Endothelial cell of umbilical vein (primary cell): ENCODE measurements at regions not wholly inside any gene's neighbourhood (a gene's known extent, or its start where the extent isn't known, plus 50 kb on each side); places are given as distances from the start of the nearest gene placed in this dataset.

Experiments
- BruUV-seq: library from RNA; stranded (reverse); fragments of 400-500 nt; replicated peaks from 2 replicates; lab custom pipeline; 2021; lab: Mats Ljungman, UMichigan
- CTCF ChIA-PET: fragments of 300-600, 350-600 bp; sonication (Branson Sonifier 250); formaldehyde crosslinking; loops from one replicate; lab custom pipeline; 2021; ENCODE audit warnings: antibody characterized with exemption, inconsistent platforms; lab: Charles Lee
- POLR2A ChIA-PET: fragments of 300-600, 350-600 bp; sonication (Branson Sonifier 250); formaldehyde crosslinking; loops from one replicate; lab custom pipeline; 2021; ENCODE audit warnings: antibody characterized with exemption, inconsistent platforms; lab: Charles Lee
- DNase-seq: peaks from one replicate; pipeline ENCODE4 v3.0.0-alpha.2; 2011; ENCODE audit warnings: low read depth, low spot score
- FAIRE-seq: peaks from 2 replicates; lab custom pipeline; 2011; peaks lifted over from hg19 to GRCh38; lab: Jason Lieb, UNC
- H2AFZ ChIP-seq: 2 replicates; pipeline ENCODE4 v1.6.0; 2012; ENCODE audit warnings: low read depth, low read length, control low read depth, inconsistent platforms
- H3K27ac ChIP-seq: 2 replicates; pipeline ENCODE4 v1.5.1; 2011; ENCODE audit warnings: low read depth, mild to moderate bottlenecking, control low read depth, low read length, moderate library complexity; ENCODE audit not compliant: insufficient read depth
- H3K27me3 ChIP-seq, 2 experiments: 2 replicates each; pipeline versions ENCODE4 v1.6.0 to v1.6.1; 2011; ENCODE audit warnings: low read length in 2 of 2, mixed read lengths in 1 of 2; ENCODE audit not compliant: control insufficient read depth in 2 of 2, insufficient read depth in 2 of 2
- H3K36me3 ChIP-seq, 2 experiments: 2 replicates in 1 of 2; 3 replicates in 1 of 2; pipeline ENCODE4 v1.5.1; 2011; ENCODE audit warnings: low read length in 2 of 2, mild to moderate bottlenecking in 1 of 2, moderate library complexity in 1 of 2; ENCODE audit not compliant: control insufficient read depth in 2 of 2, insufficient read depth in 2 of 2; ENCODE audit errors: extremely low read depth in 1 of 2
- H3K4me1 ChIP-seq: 3 replicates; pipeline ENCODE4 v1.5.1; 2011; ENCODE audit warnings: mild to moderate bottlenecking, low read length; ENCODE audit not compliant: control insufficient read depth, insufficient read depth; ENCODE audit errors: extremely low read depth
- H3K4me2 ChIP-seq: 2 replicates; pipeline ENCODE4 v1.6.1; 2011; ENCODE audit warnings: low read length, control low read depth, mixed read lengths; ENCODE audit not compliant: insufficient read depth
- H3K4me3 ChIP-seq, 3 experiments: fragments of 200-600 bp in 1 of 3; sonication (generic), shearing (Covaris generic) in 1 of 3; replicated peaks in 1 of 3; 2 replicates each; pipeline ENCODE4 v1.5.1; 2011 to 2016; ENCODE audit warnings: control low read depth in 3 of 3, low read length in 3 of 3, mild to moderate bottlenecking in 2 of 3, inconsistent platforms in 1 of 3, low read depth in 1 of 3, moderate library complexity in 1 of 3; ENCODE audit not compliant: insufficient read depth in 1 of 3
- H3K79me2 ChIP-seq: 2 replicates; pipeline ENCODE4 v1.6.0; 2012; ENCODE audit warnings: low read length, inconsistent platforms; ENCODE audit not compliant: control insufficient read depth, insufficient read depth
- H3K9ac ChIP-seq: replicated peaks from 2 replicates; pipeline ENCODE3; 2011; ENCODE audit warnings: low read length, control low read depth; ENCODE audit not compliant: insufficient read depth; ENCODE audit errors: extremely low read depth
- H3K9me1 ChIP-seq: replicated peaks from 3 replicates; pipeline ENCODE4 v1.6.0; 2011; ENCODE audit warnings: mild to moderate bottlenecking, low read length; ENCODE audit not compliant: control insufficient read depth, insufficient read depth; ENCODE audit errors: extremely low read depth
- H3K9me3 ChIP-seq: replicated peaks from 2 replicates; pipeline ENCODE4 v1.5.1; 2012; ENCODE audit warnings: low read length, inconsistent platforms; ENCODE audit not compliant: control insufficient read depth, insufficient read depth
- H4K20me1 ChIP-seq: replicated peaks from 2 replicates; pipeline ENCODE3; 2011; ENCODE audit warnings: mild to moderate bottlenecking, low read length; ENCODE audit not compliant: control insufficient read depth, insufficient read depth; ENCODE audit errors: extremely low read depth
- CTCF ChIP-seq, 2 donors: IDR thresholded peaks; 1 replicate in 1 of 2; 2 replicates in 1 of 2; pipeline ENCODE4 v1.5.1; 2011; ENCODE audit warnings: low read length in 2 of 2, mild to moderate bottlenecking in 2 of 2, moderate library complexity in 2 of 2, control low read depth in 1 of 2, inconsistent platforms in 1 of 2, low read depth in 1 of 2; ENCODE audit not compliant: insufficient read depth in 1 of 2; ENCODE audit errors: extremely low read depth in 1 of 2
- EZH2 ChIP-seq: IDR thresholded peaks from 2 replicates; pipeline ENCODE4 v1.6.1; 2012; ENCODE audit warnings: borderline replicate concordance, low read depth, mild to moderate bottlenecking, moderate library complexity, low read length, inconsistent platforms; ENCODE audit not compliant: severe bottlenecking
- FOS ChIP-seq: IDR thresholded peaks from 2 replicates; pipeline ENCODE4 v1.6.1; 2011; ENCODE audit warnings: mild to moderate bottlenecking, low read length, moderate library complexity, borderline replicate concordance; ENCODE audit not compliant: insufficient read depth
- GATA2 ChIP-seq: IDR thresholded peaks from 2 replicates; pipeline ENCODE4 v1.7.0; 2011; ENCODE audit warnings: low read depth, mild to moderate bottlenecking, moderate library complexity, mixed read lengths, low read length; ENCODE audit not compliant: insufficient read length, insufficient read depth
- JUN ChIP-seq: IDR thresholded peaks from 2 replicates; pipeline ENCODE4 v1.6.1; 2011; ENCODE audit warnings: borderline replicate concordance, low read depth; ENCODE audit not compliant: insufficient read length, insufficient read depth
- MAX ChIP-seq: IDR thresholded peaks from 2 replicates; pipeline ENCODE4 v1.6.1; 2011; ENCODE audit not compliant: insufficient read depth, insufficient read length
- MYC ChIP-seq: IDR thresholded peaks from one replicate; pipeline ENCODE4 v1.6.1; 2011; ENCODE audit warnings: mild to moderate bottlenecking, low read depth, low read length
- POLR2A ChIP-seq: IDR thresholded peaks from 2 replicates; pipeline ENCODE4 v1.6.1; 2012; ENCODE audit warnings: low read depth, mild to moderate bottlenecking, control low read depth, low read length
- POLR2AphosphoS5 ChIP-seq: IDR thresholded peaks from 2 replicates; pipeline ENCODE4 v1.6.1; 2012; ENCODE audit warnings: low read depth, mild to moderate bottlenecking, control low read depth, low read length, moderate library complexity; ENCODE audit not compliant: insufficient read depth
- dilution Hi-C: fragments of 300-500 bp; cut with MboI; formaldehyde crosslinking; loops from one replicate; pipeline ENCODE4 v1.15.0; 2019; ENCODE audit warnings: low sequenced_read_pairs; ENCODE audit not compliant: extremely low pct_ligation_motif_present
- intact Hi-C: fragments of 100-400 bp; cut with micrococcal nuclease; formaldehyde crosslinking; loops from one replicate; pipeline ENCODE4 v1.10.0; 2022

GRCh38 chr4:187179086-187180058 lies 455.7 kb upstream of the FAT1 start:
- ChIA-PET POLR2A (no interaction called here), CTCF (no interaction called here)
- no peaks in the 10 kb centered on the region for H3K27me3 ChIP-seq
- H3K4me2 ChIP-seq: no peak overlapping the region
- BruUV-seq: no TSS peak
- no peak overlapping the region for H3K27ac ChIP-seq
- no peaks in the 10 kb centered on the region for H3K79me2 ChIP-seq
- H3K4me3 ChIP-seq: no peak overlapping the region
- dilution Hi-C loops: no loop called here
- no peak overlapping the region for H3K9ac ChIP-seq
- FAIRE-seq: no peak
- no peaks in the 10 kb centered on the region for H3K9me3 ChIP-seq
- H3K9me1 ChIP-seq: no peaks in the 10 kb centered on the region
- no peak overlapping the region for H2AFZ ChIP-seq
- no peaks in the 10 kb centered on the region for H3K36me3 ChIP-seq
- intact Hi-C loops: no loop called here
- H4K20me1 ChIP-seq: no peaks in the 10 kb centered on the region
- TF ChIP-seq MAX (no peak), POLR2AphosphoS5 (no peak), EZH2 (no peak), JUN (no peak), FOS (no peak), CTCF (IDR thresholded peaks at IDR 0.05; ENCODE audit: extremely low read depth in 1 of 2, insufficient read depth in 1 of 2, low read depth in 1 of 2, low read length in 2 of 2) (no peak), MYC (no peak), POLR2A (no peak), GATA2 (no peak)
- DNase-seq: no peak
- no peaks in the 10 kb centered on the region for H3K4me1 ChIP-seq
